Hematopoietic multipotent progenitor cell treated with erythropoietin and hydrocortisone succinate and interleukin-3 and kit ligand, for 15 days (in vitro differentiated cells): ENCODE measurements at regions not wholly inside any gene's neighbourhood (a gene's known extent, or its start where the extent isn't known, plus 50 kb on each side); places are given as distances from the start of the nearest gene placed in this dataset.
"Not testable (repeated sequence)": the region's sequence is repeated elsewhere in the genome, so short reads cannot be mapped to it uniquely, and the experiment has no call there.

ENCODE experiments used
- DNase-seq: peaks from one replicate; pipeline ENCODE4 v3.0.0-alpha.2; 2015; ENCODE audit warnings: low spot score

DNA sequence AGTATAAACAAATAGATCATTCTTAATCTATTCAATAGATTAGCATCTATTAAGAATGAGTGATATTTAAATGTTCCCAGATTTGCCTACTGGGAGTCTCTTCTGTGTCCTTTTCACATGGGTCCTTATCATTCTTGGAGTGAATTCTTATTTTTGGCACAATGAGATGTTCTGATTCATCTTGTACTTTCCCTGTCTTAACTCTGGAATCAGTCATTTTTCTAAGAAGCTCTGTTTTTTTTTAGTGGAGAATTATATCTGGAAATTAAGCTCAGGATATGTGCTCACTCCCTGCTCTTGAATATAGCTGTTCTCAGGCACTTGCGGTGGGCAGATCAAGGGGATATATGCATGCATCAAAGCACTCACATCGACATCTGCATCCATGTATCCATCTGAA, 625.3 kb upstream of the HS3ST1 start:
- DNase-seq: no peak

- DNase-seq: no peak
Observed at GRCh38 chr4:12053556-12053955, 624.9 kb upstream of the HS3ST1 start.

GRCh38 chr4:12050357-12050756, 621.7 kb upstream of the HS3ST1 start:
- DNase-seq: no peak

DNA sequence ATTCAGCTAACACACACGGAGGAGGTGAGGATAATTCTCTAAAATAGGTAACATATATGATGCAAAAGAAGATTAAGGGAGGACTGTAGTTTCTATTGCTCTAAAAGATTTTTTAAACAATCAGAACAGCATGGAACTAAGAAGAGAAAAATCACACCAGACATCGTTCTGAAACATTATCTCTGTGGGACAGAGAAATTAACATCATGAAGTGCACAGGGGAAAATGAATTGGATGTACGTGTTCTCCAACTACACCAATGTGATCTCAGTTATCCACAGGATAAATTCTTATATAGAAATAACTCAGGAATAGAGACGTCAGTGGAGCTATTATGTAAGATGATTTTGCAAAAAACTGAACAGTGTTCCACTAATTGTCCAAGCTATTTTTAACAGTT, 614.1 kb upstream of the HS3ST1 start:
- no peak for DNase-seq

DNA sequence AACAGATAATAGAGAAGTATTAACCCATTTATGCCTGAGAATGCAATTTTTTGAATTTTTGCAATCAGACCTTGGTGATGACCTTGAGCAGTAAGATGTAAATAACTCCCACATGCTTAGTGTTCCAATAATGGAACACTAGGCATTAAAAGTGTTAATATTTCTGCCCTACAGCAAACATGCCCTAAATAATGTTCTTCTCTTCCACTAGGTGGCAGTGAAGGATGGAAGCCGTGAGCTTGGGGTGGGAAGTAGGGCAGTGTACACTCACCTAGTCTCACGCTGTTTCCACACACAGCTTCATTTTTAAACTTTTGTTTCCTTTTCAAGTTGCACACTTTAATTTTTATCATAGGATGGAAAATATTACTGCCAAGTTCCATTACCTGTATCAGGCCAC, 613.1 kb upstream of the HS3ST1 start:
- DNase-seq: no peak

GRCh38 chr4:12036450-12036849, 607.8 kb upstream of the HS3ST1 start:
- DNase-seq: no peak

- no peak for DNase-seq
Observed at GRCh38 chr4:12028258-12028657, 599.6 kb upstream of the HS3ST1 start.

DNA sequence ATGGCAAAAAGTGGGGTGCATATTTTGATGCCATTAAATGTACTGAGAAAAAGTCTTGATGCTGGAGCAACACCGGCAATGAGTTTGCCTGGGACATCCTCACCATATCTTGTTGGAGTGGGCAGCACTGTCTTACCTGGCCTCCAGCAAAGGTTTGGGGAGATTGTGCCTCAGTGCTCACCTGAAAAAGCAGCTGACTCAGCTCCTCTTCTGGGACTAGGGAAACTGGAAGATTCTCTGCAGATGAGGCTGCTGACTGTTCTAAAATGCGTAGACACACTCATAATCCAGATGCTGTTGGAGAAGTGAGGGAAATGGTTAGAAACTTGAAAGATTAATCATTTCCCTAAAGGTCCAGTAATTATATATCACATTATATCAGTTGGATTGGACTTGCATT, 593.7 kb upstream of the HS3ST1 start:
- DNase-seq: no peak

GRCh38 chr4:12016729-12017128, 588.0 kb upstream of the HS3ST1 start:
- DNase-seq: no peak

DNA sequence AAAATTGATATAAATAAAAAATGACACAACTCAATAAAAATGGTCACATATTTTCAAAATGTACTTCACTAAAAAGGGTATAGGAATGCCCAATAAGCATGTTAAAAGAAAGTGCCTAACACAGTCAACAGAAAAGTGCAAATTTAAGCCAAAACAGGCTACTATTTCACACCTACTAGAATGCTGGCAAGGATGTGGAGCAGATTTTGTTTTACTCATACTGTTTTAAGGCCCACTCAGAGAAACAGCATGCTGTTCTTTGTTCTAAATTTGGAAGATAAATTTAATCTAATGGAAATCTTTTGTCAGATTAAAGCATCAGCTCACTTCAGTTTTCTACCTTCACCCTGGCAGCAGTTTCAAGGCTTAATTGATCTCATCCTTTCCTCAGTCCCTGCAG, 576.8 kb upstream of the HS3ST1 start:
- no peak for DNase-seq

DNA sequence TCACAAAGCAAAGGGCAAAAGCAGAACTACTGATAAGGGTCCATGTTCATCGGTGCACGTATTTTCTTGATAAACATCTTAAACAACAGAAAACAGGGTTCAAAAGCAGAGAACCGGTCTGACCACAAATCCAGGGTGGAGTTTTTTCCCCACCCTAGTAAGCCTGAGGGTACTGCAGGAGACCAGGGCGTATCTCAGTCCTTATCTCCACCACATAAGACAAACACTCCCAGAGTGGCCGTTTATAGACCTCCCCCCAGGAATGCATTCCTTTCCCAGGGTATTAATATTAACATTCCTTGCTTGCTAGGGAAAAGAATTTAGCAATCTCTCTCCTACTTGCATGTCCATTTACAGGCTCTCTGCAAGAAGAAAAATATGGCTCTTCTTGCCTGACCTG, 567.9 kb upstream of the HS3ST1 start:
- DNase-seq: not testable (repeated sequence)

- no peak for DNase-seq
Observed at GRCh38 chr4:11976726-11977263, 548.1 kb upstream of the HS3ST1 start.

DNA sequence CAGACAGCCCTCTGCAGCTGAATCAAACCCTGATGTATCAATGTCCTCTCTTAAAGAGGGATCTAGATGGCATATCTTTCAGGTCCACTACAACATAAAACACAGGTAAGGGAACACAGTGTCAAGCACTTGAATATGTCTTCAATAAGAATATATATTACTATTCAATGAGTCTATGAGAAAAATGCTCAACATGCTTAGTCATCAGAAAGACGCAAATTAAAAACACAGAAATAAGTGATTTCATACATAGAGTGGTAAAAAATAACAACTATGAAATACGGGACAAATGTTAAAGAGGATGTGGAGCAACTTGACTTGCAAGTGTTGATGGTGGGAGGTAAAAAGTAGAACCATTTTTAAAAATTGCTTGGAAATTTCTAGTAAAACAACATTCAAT, 544.6 kb upstream of the HS3ST1 start:
- DNase-seq: no peak

DNA sequence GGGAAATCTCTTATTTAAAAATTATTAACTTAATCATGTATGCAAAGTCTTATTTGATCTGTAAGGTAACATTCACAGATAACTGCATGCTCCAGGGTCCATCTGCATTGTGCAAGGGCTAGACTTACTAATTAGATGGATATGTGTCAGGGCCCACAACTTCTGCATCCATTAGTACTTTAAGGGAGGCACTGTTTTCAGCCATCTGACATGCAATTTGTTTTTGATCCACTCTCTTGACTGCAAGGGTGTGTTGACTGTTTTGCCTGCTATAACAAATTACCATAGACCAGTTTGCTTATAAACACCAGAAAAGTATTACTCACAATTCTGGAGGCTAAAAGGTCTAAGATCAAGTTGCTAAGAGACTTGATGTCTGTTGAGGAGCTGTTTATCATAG, 542.1 kb upstream of the HS3ST1 start:
- no peak for DNase-seq

- no peak for DNase-seq
Observed at GRCh38 chr4:11966782-11967181, 538.1 kb upstream of the HS3ST1 start.

DNA sequence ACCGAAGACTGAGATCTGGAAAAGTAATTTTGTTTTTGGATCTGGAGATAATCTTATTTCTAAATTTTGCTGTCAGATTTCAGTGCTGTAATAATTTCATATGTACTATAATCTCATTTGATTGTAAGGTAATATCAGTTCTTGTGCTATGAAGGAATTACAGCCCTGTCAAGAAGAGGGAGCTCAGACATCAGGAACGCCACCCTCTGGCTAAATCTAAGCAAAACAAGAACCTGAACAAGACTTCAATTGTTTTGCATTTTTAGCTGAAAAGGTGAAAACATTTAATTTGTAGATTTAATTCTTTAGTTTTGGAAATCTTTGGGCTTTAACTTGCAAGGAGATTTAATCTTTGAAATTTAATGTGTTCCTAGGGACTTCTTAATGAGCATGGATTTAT, 525.4 kb upstream of the HS3ST1 start:
- no peak for DNase-seq

GRCh38 chr4:11949355-11949754, 520.7 kb upstream of the HS3ST1 start:
- DNase-seq: no peak

DNA sequence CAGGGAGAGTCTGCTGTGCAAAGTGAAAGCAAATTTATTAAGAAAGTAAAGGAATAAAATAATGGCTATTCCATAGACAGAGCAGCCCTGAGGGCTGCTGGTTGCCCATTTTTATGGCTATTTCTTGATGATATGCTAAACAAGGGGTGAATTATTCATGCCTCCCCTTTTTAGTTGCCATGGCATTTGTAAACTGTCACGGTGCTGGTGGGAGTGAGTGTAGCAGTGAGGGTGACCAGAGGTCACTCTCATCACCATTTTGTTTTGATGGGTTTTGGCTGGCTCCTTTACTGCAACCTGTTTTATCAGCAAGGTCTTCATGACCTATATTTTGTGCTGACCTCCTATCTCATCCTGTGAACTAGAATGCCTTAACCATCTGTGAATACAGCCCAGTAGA, 518.9 kb upstream of the HS3ST1 start:
- not testable (repeated sequence) for DNase-seq

DNA sequence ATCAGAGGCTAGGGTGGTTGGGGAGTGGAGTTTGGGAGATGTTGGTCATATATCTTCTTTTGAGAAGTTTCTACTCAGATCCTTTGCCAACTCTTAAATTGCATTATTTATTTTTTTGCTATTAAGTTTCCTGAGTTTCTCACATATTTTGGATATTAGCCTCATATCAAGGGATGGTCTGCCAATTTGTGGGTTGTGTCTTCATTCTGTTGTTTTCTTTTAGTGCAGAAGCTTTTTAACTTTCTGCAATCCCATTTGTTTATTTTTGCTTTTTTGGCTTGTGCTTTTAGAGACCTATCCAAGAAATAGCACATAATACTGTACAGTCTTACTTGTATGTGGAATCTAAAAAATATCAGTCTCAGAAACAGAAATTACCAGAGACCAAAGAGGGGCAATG, 509.2 kb upstream of the HS3ST1 start:
- DNase-seq: no peak

- no peak for DNase-seq
Observed at GRCh38 chr4:11931266-11931820, 502.6 kb upstream of the HS3ST1 start.

- DNase-seq: no peak
Observed at GRCh38 chr4:11929080-11929479, 500.4 kb upstream of the HS3ST1 start.

- no peak for DNase-seq
Observed at GRCh38 chr4:11919316-11919715, 490.6 kb upstream of the HS3ST1 start.

DNA sequence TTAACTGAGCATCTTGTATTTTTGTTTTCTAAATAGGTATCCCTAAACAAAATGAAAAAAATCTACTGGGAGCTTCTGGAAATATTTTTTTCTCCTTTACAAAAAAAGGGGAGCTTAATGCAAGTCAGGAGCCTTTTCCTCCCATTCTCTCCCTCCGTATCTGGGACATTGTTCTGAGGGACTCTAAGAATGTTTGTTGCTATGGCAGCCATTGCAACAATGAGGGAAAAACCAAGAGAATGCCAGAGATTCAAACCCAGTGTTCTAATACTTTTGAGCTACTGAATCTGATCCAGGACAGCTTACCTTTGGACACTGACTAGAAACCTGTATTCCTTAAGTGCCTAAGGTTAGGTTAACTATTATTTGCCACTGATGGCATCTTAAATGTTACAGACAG, 485.7 kb upstream of the HS3ST1 start:
- DNase-seq: no peak

DNA sequence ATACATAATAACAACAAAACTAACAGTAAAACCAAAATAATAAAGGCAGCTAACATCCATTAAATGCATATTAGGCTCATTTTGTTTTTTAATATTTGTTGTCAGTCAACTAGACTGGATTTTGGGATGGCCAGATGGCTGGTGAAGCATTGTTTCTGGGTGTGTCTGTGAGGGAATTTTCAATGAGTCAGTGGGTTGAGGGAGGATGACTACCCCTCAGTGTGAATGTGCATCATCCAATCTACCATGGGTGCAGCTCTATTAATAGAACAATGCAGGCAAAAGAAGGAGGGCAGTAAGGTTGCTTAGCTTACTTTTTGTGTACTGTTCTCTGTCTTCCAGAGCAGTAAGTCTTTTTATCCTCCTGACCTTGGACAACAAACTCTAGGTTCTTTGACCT, 484.2 kb upstream of the HS3ST1 start:
- DNase-seq: no peak

- DNase-seq: no peak
Observed at GRCh38 chr4:11910812-11911211, 482.1 kb upstream of the HS3ST1 start.
